PFSK-1 (cell line): ENCODE measurements at regions not wholly inside any gene's neighbourhood (a gene's known extent, or its start where the extent isn't known, plus 50 kb on each side); places are given as distances from the start of the nearest gene placed in this dataset.

ENCODE experiments used
- FOXP2 ChIP-seq: optimal IDR thresholded peaks from 2 replicates; pipeline ENCODE3; 2011; ENCODE audit warnings: borderline replicate concordance, control low read depth, inconsistent platforms; ENCODE audit not compliant: insufficient read depth; ENCODE audit errors: extremely low read length, extremely low read depth
- POLR2AphosphoS5 ChIP-seq: IDR thresholded peaks from 2 replicates; pipeline ENCODE4 v1.6.1; 2012; ENCODE audit warnings: low read depth, mild to moderate bottlenecking, control low read depth, low read length, moderate library complexity
- SIN3A ChIP-seq: IDR thresholded peaks from 2 replicates; pipeline ENCODE4 v1.6.1; 2012; ENCODE audit warnings: mild to moderate bottlenecking, low read length, moderate library complexity, borderline replicate concordance; ENCODE audit not compliant: insufficient read depth
- TAF1 ChIP-seq: IDR thresholded peaks from 2 replicates; pipeline ENCODE4 v1.6.1; 2012; ENCODE audit warnings: low read length, control low read depth, borderline replicate concordance; ENCODE audit not compliant: insufficient read depth
- TF ChIP-seq, protein P1 (sequence below), 2 experiments: IDR thresholded peaks; 2 replicates each; pipeline versions ENCODE4 v1.6.1 to v1.8.0; 2011 to 2012; ENCODE audit warnings: low read depth in 2 of 2, low read length in 2 of 2, control low read depth in 1 of 2, inconsistent platforms in 1 of 2, mild to moderate bottlenecking in 1 of 2, moderate library complexity in 1 of 2; ENCODE audit not compliant: insufficient read depth in 1 of 2

DNA sequence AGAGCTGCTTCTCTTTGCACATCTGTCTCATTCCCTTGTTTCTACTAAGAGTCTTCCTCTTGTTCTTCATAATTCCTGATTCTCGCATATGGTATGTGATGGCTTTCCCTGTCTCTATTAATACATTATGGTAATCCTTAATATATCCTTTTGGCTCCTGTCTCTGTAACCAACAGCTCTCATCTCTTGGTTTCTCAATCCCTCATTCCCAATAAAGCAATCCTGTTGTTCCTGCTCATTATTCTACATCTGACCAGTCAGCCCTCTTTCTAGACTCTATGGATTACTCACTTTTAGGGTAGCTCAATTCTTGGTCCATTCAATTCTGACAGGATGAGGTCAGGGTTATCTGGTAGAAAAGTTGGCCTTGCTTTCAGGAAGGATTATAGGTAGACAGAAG is 349.9 kb downstream of the LRIG3 start:
- no peak for TF ChIP-seq SIN3A
- TF ChIP-seq, protein P1, sequence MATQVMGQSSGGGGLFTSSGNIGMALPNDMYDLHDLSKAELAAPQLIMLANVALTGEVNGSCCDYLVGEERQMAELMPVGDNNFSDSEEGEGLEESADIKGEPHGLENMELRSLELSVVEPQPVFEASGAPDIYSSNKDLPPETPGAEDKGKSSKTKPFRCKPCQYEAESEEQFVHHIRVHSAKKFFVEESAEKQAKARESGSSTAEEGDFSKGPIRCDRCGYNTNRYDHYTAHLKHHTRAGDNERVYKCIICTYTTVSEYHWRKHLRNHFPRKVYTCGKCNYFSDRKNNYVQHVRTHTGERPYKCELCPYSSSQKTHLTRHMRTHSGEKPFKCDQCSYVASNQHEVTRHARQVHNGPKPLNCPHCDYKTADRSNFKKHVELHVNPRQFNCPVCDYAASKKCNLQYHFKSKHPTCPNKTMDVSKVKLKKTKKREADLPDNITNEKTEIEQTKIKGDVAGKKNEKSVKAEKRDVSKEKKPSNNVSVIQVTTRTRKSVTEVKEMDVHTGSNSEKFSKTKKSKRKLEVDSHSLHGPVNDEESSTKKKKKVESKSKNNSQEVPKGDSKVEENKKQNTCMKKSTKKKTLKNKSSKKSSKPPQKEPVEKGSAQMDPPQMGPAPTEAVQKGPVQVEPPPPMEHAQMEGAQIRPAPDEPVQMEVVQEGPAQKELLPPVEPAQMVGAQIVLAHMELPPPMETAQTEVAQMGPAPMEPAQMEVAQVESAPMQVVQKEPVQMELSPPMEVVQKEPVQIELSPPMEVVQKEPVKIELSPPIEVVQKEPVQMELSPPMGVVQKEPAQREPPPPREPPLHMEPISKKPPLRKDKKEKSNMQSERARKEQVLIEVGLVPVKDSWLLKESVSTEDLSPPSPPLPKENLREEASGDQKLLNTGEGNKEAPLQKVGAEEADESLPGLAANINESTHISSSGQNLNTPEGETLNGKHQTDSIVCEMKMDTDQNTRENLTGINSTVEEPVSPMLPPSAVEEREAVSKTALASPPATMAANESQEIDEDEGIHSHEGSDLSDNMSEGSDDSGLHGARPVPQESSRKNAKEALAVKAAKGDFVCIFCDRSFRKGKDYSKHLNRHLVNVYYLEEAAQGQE (IDR thresholded peaks at IDR 0.05; ENCODE audit: insufficient read depth in 1 of 2, low read depth in 2 of 2, low read length in 2 of 2) = no peak
- no peak for TF ChIP-seq TAF1
- no peak for TF ChIP-seq POLR2AphosphoS5
- no peak for TF ChIP-seq FOXP2
